ENCODE measurements at regions not wholly inside any gene's neighbourhood (a gene's known extent, or its start where the extent isn't known, plus 50 kb on each side); places are given as distances from the start of the nearest gene placed in this dataset.

DNA sequence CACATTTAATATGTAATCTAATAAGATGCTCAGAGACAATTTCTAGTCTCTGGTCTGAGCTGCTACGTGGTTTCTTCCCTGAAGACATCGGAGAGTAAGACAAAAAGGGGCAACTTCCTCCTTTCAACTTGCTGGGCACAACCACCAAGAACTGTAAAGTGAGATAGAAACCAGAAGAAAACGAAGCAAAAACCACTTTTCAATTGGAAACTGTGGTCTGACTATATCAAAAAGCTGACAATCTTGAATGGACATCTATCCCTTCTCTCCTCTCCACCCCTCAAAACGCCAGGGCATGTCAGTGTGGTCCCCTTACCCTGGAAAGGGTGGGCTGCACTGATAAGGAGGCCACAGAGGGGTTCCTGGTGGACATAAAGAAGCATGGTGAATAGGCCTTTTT lies 269.1 kb downstream of the CD83 start:
- Histone ChIP-seq H2BK20ac (ENCODE audit: low read depth, low read length, poor library complexity, severe bottlenecking) (no peak overlapping the region), H3K56ac (ENCODE audit: insufficient read length, low read depth, low read length) (no peak overlapping the region)

More for the DNA sequence above, 269.1 kb downstream of the CD83 start:
- no peak overlapping the region for H3K27ac Mint-ChIP-seq
- Histone ChIP-seq H4K5ac (ENCODE audit: insufficient read length, low read depth, low read length) (no peak overlapping the region), H3K23ac (ENCODE audit: insufficient read length, low read depth, low read length) (no peak overlapping the region), H2BK15ac (ENCODE audit: low read depth, low read length) (no peak overlapping the region), H4K91ac (ENCODE audit: insufficient read length, low read depth, low read length) (no peak overlapping the region), H3K14ac (ENCODE audit: insufficient read depth, low read length) (no peak overlapping the region), H3K79me1 (ENCODE audit: insufficient read depth, low read depth, low read length, poor library complexity, severe bottlenecking) (no peaks in the 10 kb centered on the region), H4K8ac (replicated peaks; ENCODE audit: insufficient read length, low read depth, low read length) (no peak overlapping the region), H2AK5ac (ENCODE audit: insufficient read length, low read length) (no peak overlapping the region), H3K9ac (ENCODE audit: extremely low read depth, insufficient read length, low read length) (no peak overlapping the region), H2BK12ac (ENCODE audit: insufficient read length, low read depth, low read length) (no peak overlapping the region), H3K18ac (ENCODE audit: insufficient read length, low read depth, low read length) (no peak overlapping the region), H3K27me3 (ENCODE audit: insufficient read depth, low read length) (no peaks in the 10 kb centered on the region), H3K9me3 (ENCODE audit: control insufficient read depth, low read depth, low read length) (no peaks in the 10 kb centered on the region), H3K4ac (ENCODE audit: low read depth, low read length) (no peak overlapping the region), H2BK120ac (ENCODE audit: low read depth, low read length, poor library complexity, severe bottlenecking) (no peak overlapping the region), H3K27ac (ENCODE audit: insufficient read length, low read depth, low read length) (no peak overlapping the region), H3K4me1 (ENCODE audit: insufficient read depth, low read length) (peaks cover 12% of the 10 kb centered on the region), H3T11ph (ENCODE audit: low read length) (no peak overlapping the region), H3K79me2 (ENCODE audit: insufficient read depth, low read length) (no peaks in the 10 kb centered on the region; the same call in 1 of the 2 replicates), H2BK5ac (ENCODE audit: insufficient read length, low read length) (no peak overlapping the region), H3K23me2 (ENCODE audit: insufficient read length, low read depth, low read length, poor library complexity, severe bottlenecking) (no peaks in the 10 kb centered on the region), H2AFZ (ENCODE audit: low read length) (no peak overlapping the region), H3K4me2 (ENCODE audit: insufficient read depth, insufficient read length, low read length) (no peak overlapping the region), H4K20me1 (ENCODE audit: control insufficient read depth, insufficient read depth, insufficient read length) (no peaks in the 10 kb centered on the region)
- WGBS (ENCODE audit: extremely low coverage, insufficient read length, low lambda C conversion rate) = no CpG with 5 or more reads among the region's 4 CpGs
- DNase-seq = no peak
- H3K36me3 Mint-ChIP-seq (ENCODE audit: insufficient read depth in 1 of 3, low read depth in 3 of 3) = 0 out of 7 replicates have a peak, but pooled peaks cover 0 to 2% (median 0%) of the 10 kb centered on the region in 3 experiments
- peaks cover 3% of the 10 kb centered on the region; the same call in 1 of the 2 replicates for H3K27me3 Mint-ChIP-seq (ENCODE audit: low read depth)
- H3K4me1 Mint-ChIP-seq = peaks cover 46 to 62% of the 10 kb centered on the region in 2 experiments
- no peaks in the 10 kb centered on the region for H3K9me3 Mint-ChIP-seq
- no peak for TF ChIP-seq CTCF (conservative IDR thresholded peaks at IDR 0.05)
- H3K4me3 Mint-ChIP-seq = no peak overlapping the region
